ENCODE measurements at regions not wholly inside any gene's neighbourhood (a gene's known extent, or its start where the extent isn't known, plus 50 kb on each side); places are given as distances from the start of the nearest gene placed in this dataset.

DNA sequence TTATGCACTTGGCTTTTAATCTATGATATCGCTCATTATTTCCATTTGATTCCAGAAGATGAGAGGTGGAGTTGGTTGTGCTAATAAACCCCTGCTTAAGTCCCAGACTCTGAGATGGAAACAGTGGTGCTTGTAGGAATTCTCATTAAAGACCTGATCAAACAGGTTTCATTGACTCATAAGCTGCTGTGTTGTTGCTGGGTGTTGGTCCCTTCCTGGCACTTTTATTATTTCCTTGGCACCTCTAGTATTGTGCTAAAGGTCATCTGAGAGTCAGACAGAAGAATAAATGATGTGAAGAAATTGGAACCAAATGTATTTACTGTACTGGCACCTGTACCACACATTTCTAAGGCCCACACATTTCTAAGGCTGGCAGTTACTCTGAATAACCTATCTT is 544.7 kb upstream of the NR3C2 start:
- intact Hi-C loops (cut with DNase I; ENCODE audit: low total_unique reads) = no loop called here
- Histone ChIP-seq H3K9me3 (no peaks in the 10 kb centered on the region), H3K4me1 (no peaks in the 10 kb centered on the region), H3K27ac (no peak overlapping the region), H3K27me3 (no peaks in the 10 kb centered on the region), H3K36me3 (no peaks in the 10 kb centered on the region), H3K4me3 (no peak overlapping the region)
- TF ChIP-seq, protein P1, sequence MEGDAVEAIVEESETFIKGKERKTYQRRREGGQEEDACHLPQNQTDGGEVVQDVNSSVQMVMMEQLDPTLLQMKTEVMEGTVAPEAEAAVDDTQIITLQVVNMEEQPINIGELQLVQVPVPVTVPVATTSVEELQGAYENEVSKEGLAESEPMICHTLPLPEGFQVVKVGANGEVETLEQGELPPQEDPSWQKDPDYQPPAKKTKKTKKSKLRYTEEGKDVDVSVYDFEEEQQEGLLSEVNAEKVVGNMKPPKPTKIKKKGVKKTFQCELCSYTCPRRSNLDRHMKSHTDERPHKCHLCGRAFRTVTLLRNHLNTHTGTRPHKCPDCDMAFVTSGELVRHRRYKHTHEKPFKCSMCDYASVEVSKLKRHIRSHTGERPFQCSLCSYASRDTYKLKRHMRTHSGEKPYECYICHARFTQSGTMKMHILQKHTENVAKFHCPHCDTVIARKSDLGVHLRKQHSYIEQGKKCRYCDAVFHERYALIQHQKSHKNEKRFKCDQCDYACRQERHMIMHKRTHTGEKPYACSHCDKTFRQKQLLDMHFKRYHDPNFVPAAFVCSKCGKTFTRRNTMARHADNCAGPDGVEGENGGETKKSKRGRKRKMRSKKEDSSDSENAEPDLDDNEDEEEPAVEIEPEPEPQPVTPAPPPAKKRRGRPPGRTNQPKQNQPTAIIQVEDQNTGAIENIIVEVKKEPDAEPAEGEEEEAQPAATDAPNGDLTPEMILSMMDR (IDR thresholded peaks at IDR 0.05 in 4 of 5, conservative IDR thresholded peaks at IDR 0.05 in 1 of 5) = no peak
- TF ChIP-seq POLR2A (IDR thresholded peaks at IDR 0.05) = no peak
- DNase-seq (no peak), ATAC-seq (no peak)
- in situ Hi-C loops (cut with MboI; ENCODE audit: low sequenced_read_pairs in 4 of 4) = no loop called here

DNA sequence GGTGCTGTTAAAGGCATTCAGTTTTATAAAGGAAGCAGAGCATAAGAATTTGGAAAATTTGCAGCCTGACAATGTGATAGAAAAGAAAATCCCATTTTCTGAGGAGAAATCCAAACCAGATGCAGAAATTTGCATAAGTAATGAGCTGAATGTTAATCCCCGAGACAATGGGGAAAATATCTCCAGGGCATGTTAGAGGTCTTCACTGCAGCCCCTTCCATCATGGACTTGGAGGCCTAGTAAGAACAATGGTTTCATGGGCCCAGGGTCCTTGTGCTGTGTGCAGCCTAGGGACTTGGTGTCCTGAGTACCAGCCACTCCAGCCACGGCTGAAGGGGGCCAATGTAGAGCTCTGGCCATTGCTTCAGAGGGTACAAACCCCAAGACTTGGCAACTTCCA is 542.7 kb upstream of the NR3C2 start:
- ATAC-seq = no peak
- Histone ChIP-seq H3K9me3 (no peaks in the 10 kb centered on the region), H3K4me1 (no peaks in the 10 kb centered on the region), H3K27ac (no peak overlapping the region), H3K27me3 (no peaks in the 10 kb centered on the region), H3K36me3 (no peaks in the 10 kb centered on the region), H3K4me3 (no peak overlapping the region)
- in situ Hi-C loops (cut with MboI; ENCODE audit: low sequenced_read_pairs in 4 of 4) (no loop called here), intact Hi-C loops (cut with DNase I; ENCODE audit: low total_unique reads) (no loop called here)
- DNase-seq = no peak
- TF ChIP-seq POLR2A (IDR thresholded peaks at IDR 0.05) = no peak
- TF ChIP-seq, protein P1 (IDR thresholded peaks at IDR 0.05 in 4 of 5, conservative IDR thresholded peaks at IDR 0.05 in 1 of 5) = no peak

DNA sequence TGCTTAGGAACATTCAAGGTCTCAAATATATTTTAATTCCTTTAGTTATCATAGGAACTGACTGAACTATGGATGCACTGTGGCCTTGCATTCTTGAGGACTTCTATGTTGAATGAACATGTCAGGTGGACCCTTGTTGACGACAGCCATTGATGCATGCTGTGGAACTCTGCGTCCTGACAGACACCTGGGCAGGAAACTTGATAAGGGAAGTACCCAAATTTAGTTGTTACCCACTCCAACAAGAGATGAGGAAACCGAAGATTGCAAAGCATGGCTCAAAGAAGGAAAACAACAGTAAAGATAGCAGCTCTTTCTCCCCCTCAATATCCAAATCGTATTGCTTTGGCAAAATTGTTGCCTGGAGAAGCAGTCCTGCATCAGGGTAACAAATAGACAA is 540.0 kb upstream of the NR3C2 start:
- Histone ChIP-seq H3K27ac (no peak overlapping the region), H3K4me1 (no peaks in the 10 kb centered on the region), H3K9me3 (no peaks in the 10 kb centered on the region), H3K27me3 (no peaks in the 10 kb centered on the region), H3K4me3 (no peak overlapping the region), H3K36me3 (no peaks in the 10 kb centered on the region)
- TF ChIP-seq, protein P1 (IDR thresholded peaks at IDR 0.05 in 4 of 5, conservative IDR thresholded peaks at IDR 0.05 in 1 of 5) = no peak
- no peak for TF ChIP-seq POLR2A (IDR thresholded peaks at IDR 0.05)
- no peak for DNase-seq
- intact Hi-C loops (cut with DNase I; ENCODE audit: low total_unique reads) = no loop called here
- no peak for ATAC-seq
- in situ Hi-C loops (cut with MboI; ENCODE audit: low sequenced_read_pairs in 4 of 4) = no loop called here

DNA sequence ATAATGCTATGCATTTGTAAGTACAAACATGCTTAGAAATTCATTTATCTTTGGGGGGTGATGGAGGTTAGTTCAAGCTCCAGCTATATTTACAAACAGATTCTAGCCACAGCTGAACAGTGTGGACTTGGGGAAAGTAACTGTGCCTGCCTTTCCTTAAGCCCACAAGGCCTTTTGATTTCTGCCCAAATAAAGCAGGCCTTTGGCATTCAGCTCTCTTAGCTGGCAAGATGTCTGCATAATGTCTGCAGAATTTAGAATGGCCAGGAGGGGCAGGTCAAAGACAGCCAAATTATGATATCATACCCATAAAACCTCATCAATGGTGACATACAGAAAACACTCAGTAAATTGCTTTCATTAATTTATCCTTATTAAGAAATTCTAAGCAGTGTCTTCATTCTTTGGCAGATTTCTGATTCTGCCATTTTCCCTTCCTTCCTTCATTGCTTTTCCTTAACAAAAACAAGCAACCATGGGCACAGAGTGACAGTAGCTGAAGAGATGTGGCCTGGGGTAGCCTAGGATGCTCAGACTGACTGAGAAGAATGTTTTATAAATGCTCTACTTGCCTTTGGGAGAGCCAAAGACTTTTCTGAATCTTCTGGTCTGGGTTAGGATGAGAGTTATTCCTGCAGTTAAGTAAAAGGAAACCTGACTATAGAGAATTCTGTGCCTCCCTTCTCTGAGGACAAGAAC is 538.7 kb upstream of the NR3C2 start:
- no peaks in the 10 kb centered on the region for H3K4me1 ChIP-seq
- H3K27me3 ChIP-seq = no peaks in the 10 kb centered on the region
- no peak for DNase-seq
- H3K27ac ChIP-seq = no peak overlapping the region
- intact Hi-C loops (cut with DNase I; ENCODE audit: low total_unique reads) = no loop called here
- no peaks in the 10 kb centered on the region for H3K9me3 ChIP-seq
- H3K36me3 ChIP-seq = no peaks in the 10 kb centered on the region
- TF ChIP-seq POLR2A (IDR thresholded peaks at IDR 0.05) = no peak
- TF ChIP-seq, protein P1 (IDR thresholded peaks at IDR 0.05 in 4 of 5, conservative IDR thresholded peaks at IDR 0.05 in 1 of 5) = no peak
- no peak for ATAC-seq
- in situ Hi-C loops (cut with MboI; ENCODE audit: low sequenced_read_pairs in 4 of 4) = no loop called here
- no peak overlapping the region for H3K4me3 ChIP-seq

DNA sequence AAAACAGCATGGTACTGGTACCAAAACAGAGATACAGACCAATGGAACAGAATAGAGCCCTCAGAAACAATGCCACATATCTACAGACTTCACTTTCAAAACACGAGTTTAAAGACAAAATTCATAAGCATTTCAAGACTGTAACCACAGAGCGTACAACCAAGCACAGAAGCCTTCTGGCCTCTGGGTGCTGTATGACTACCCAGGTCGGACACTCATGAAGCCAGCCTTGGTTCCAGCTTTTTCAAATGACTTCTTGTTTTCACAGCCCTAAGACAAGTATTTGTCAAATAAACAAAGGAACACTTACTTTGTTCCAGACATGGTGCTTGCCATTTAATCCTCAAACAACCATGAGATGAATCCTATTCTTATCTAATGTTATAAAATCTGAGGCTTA is 536.1 kb upstream of the NR3C2 start:
- DNase-seq (no peak), ATAC-seq (no peak)
- H3K36me3 ChIP-seq = no peaks in the 10 kb centered on the region
- H3K4me3 ChIP-seq = no peak overlapping the region
- intact Hi-C loops (cut with DNase I; ENCODE audit: low total_unique reads) = no loop called here
- no peaks in the 10 kb centered on the region for H3K4me1 ChIP-seq
- no peaks in the 10 kb centered on the region for H3K9me3 ChIP-seq
- in situ Hi-C loops (cut with MboI; ENCODE audit: low sequenced_read_pairs in 4 of 4) = no loop called here
- no peaks in the 10 kb centered on the region for H3K27me3 ChIP-seq
- no peak overlapping the region for H3K27ac ChIP-seq
- TF ChIP-seq, protein P1 (IDR thresholded peaks at IDR 0.05 in 4 of 5, conservative IDR thresholded peaks at IDR 0.05 in 1 of 5) = no peak
- no peak for TF ChIP-seq POLR2A (IDR thresholded peaks at IDR 0.05)

Data from gastrocnemius medialis (tissue), 4 donors.